HEK293T (cell line): ENCODE measurements at regions not wholly inside any gene's neighbourhood (a gene's known extent, or its start where the extent isn't known, plus 50 kb on each side); places are given as distances from the start of the nearest gene placed in this dataset.

Source experiments
- BHLHE40 ChIP-seq: fragments of 450-650 bp; IDR thresholded peaks from 2 replicates; pipeline ENCODE4 v1.6.1; 2016; ENCODE audit warnings: mild to moderate bottlenecking, moderate library complexity, borderline replicate concordance
- CTBP1 ChIP-seq: fragments of 450-650 bp; IDR thresholded peaks from 2 replicates; pipeline ENCODE4 v1.6.1; 2016; ENCODE audit warnings: borderline replicate concordance
- ELF4 ChIP-seq: fragments of 450-650 bp; IDR thresholded peaks from 2 replicates; pipeline ENCODE4 v1.6.1; 2017; ENCODE audit warnings: antibody characterized with exemption
- FOXA1 ChIP-seq: fragments of 450-650 bp; IDR thresholded peaks from 2 replicates; pipeline ENCODE4 v1.6.1; 2016; ENCODE audit warnings: mild to moderate bottlenecking
- FOXK2 ChIP-seq: fragments of 450-650 bp; IDR thresholded peaks from 2 replicates; pipeline ENCODE4 v1.6.1; 2016; ENCODE audit warnings: mild to moderate bottlenecking
- FOXM1 ChIP-seq: fragments of 450-650 bp; IDR thresholded peaks from 2 replicates; pipeline ENCODE4 v1.6.1; 2017; ENCODE audit warnings: mild to moderate bottlenecking, borderline replicate concordance
- HDGF ChIP-seq: fragments of 450-650 bp; IDR thresholded peaks from 2 replicates; pipeline ENCODE4 v1.6.1; 2017; ENCODE audit warnings: antibody characterized with exemption, borderline replicate concordance
- NFRKB ChIP-seq: fragments of 450-650 bp; IDR thresholded peaks from 2 replicates; pipeline ENCODE4 v1.6.1; 2016; ENCODE audit warnings: mild to moderate bottlenecking, moderate library complexity
- SP1 ChIP-seq: fragments of 450-650 bp; IDR thresholded peaks from 2 replicates; pipeline ENCODE4 v1.6.1; 2017
- SUZ12 ChIP-seq: fragments of 450-650 bp; IDR thresholded peaks from 2 replicates; pipeline ENCODE4 v1.6.1; 2016; ENCODE audit warnings: mild to moderate bottlenecking
- TARDBP ChIP-seq: fragments of 450-650 bp; IDR thresholded peaks from 2 replicates; pipeline ENCODE4 v1.6.1; 2016
- ZNF384 ChIP-seq: fragments of 450-650 bp; IDR thresholded peaks from 2 replicates; pipeline ENCODE4 v1.6.1; 2016
- TF ChIP-seq, protein P1 (sequence below): fragments of 450-650 bp; IDR thresholded peaks from 2 replicates; pipeline ENCODE4 v1.6.1; 2016

DNA sequence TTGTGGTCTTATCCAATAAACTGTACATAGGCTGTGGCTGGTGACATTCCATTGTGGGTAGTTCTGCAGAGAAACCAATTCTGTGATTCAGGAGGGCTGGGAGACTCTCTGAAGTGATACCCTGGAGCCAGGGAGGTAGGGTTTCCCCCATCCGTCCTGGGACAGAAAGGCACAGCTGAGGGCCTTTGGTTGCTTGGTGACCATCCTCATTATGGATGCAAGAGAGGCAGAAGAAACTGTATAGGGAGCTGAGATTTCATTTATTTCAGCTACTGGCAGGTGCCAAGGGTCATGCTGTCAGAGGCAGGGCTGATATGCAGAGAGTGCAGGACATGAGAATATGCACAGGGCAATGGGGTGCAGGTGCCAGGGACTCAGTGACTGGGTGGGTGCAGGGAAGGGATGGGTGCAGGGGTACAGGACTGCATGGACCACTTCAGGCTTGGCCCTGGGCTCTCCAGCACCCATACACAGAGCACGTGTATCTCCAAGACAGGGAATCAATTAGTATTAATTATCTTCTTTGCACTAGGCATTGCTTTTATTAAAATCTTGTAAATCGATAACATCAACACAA, 236.5 kb downstream of the ICE1 start:
- no peak for TF ChIP-seq FOXM1
- no peak for TF ChIP-seq ELF4
- no peak for TF ChIP-seq SUZ12
- no peak for TF ChIP-seq FOXA1
- no peak for TF ChIP-seq TARDBP
- TF ChIP-seq FOXK2 = no peak
- TF ChIP-seq, protein P1, sequence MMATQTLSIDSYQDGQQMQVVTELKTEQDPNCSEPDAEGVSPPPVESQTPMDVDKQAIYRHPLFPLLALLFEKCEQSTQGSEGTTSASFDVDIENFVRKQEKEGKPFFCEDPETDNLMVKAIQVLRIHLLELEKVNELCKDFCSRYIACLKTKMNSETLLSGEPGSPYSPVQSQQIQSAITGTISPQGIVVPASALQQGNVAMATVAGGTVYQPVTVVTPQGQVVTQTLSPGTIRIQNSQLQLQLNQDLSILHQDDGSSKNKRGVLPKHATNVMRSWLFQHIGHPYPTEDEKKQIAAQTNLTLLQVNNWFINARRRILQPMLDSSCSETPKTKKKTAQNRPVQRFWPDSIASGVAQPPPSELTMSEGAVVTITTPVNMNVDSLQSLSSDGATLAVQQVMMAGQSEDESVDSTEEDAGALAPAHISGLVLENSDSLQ = no peak
- no peak for TF ChIP-seq SP1
- no peak for TF ChIP-seq HDGF
- TF ChIP-seq NFRKB = no peak
- no peak for TF ChIP-seq BHLHE40
- no peak for TF ChIP-seq ZNF384
- no peak for TF ChIP-seq CTBP1
